Testis (tissue), 2 donors: ENCODE measurements at regions not wholly inside any gene's neighbourhood (a gene's known extent, or its start where the extent isn't known, plus 50 kb on each side); places are given as distances from the start of the nearest gene placed in this dataset.

Experiments
- DNase-seq: peaks from one replicate; pipeline ENCODE4 v3.0.0-alpha.2; 2019
- H3K27ac ChIP-seq, 2 donors: fragments of 200-600 bp; sonication (generic); one replicate each; pipeline ENCODE4 v1.5.1; 2019
- H3K27me3 ChIP-seq: fragments of 200-600 bp; sonication (generic); one replicate; pipeline ENCODE4 v1.5.1; 2019
- H3K36me3 ChIP-seq: fragments of 200-600 bp; sonication (generic); one replicate; pipeline ENCODE4 v1.5.1; 2017; ENCODE audit warnings: low read depth; ENCODE audit errors: missing control alignments
- H3K4me1 ChIP-seq: fragments of 200-600 bp; sonication (generic); one replicate; pipeline ENCODE4 v1.5.1; 2019
- H3K4me3 ChIP-seq, 2 donors: fragments of 200-600 bp; sonication (generic); one replicate each; pipeline ENCODE4 v1.5.1; 2017 to 2019
- H3K9me3 ChIP-seq: fragments of 200-600 bp; sonication (generic); one replicate; pipeline ENCODE4 v1.5.1; 2017
- CTCF ChIP-seq, 3 experiments: fragments of 450-650 bp in 2 of 3; fragments of 200-600 bp in 1 of 3; sonication (generic) in 1 of 3; IDR thresholded peaks; one replicate each; pipeline ENCODE4 v1.5.1; 2016 to 2019; ENCODE audit warnings: antibody characterized with exemption in 3 of 3, mild to moderate bottlenecking in 2 of 3, moderate library complexity in 1 of 3
- POLR2A ChIP-seq: fragments of 450-650 bp; IDR thresholded peaks from one replicate; pipeline ENCODE4 v1.6.1; 2017; ENCODE audit warnings: antibody characterized with exemption, mild to moderate bottlenecking, moderate library complexity
- WGBS, 2 donors: methylation state at CpG; one replicate each; pipeline ENCODE4 v1.1.5; 2018; 5-methylcytosine and 5-hydroxymethylcytosine counted together
- intact Hi-C: fragments of 100-400 bp; cut with DNase I; formaldehyde crosslinking; loops from one replicate; pipeline ENCODE4 v1.15.1; 2023; ENCODE audit warnings: low total_unique reads

GRCh38 chr3:150309257-150309542 is 98.9 kb upstream of the TSC22D2 start:
- no peak for DNase-seq
- Histone ChIP-seq H3K9me3 (no peaks in the 10 kb centered on the region), H3K27ac (no peak overlapping the region), H3K4me3 (no peak overlapping the region), H3K27me3 (no peaks in the 10 kb centered on the region), H3K36me3 (no peaks in the 10 kb centered on the region), H3K4me1 (no peaks in the 10 kb centered on the region)
- TF ChIP-seq CTCF (IDR thresholded peaks at IDR 0.05), result no peak
- no peak for TF ChIP-seq POLR2A
- intact Hi-C loops, result no loop called here

- WGBS, 2 donors, result 74 to 76% methylated on average over 12 of the region's 12 CpGs
- no peak for TF ChIP-seq CTCF (IDR thresholded peaks at IDR 0.05)
- TF ChIP-seq POLR2A, result no peak
- Histone ChIP-seq H3K36me3 (no peaks in the 10 kb centered on the region), H3K4me3 (no peak overlapping the region), H3K27me3 (no peaks in the 10 kb centered on the region), H3K27ac (no peak overlapping the region), H3K4me1 (no peaks in the 10 kb centered on the region), H3K9me3 (no peaks in the 10 kb centered on the region)
- intact Hi-C loops, result no loop called here
- DNase-seq, result no peak
Observed at GRCh38 chr3:150308481-150309256, 99.4 kb upstream of the TSC22D2 start.

GRCh38 chr3:150308037-150308319 is 100.1 kb upstream of the TSC22D2 start:
- no peak overlapping the region for H3K4me3 ChIP-seq
- TF ChIP-seq POLR2A (no peak), CTCF (IDR thresholded peaks at IDR 0.05) (no peak)
- no peaks in the 10 kb centered on the region for H3K9me3 ChIP-seq
- 36 to 59% methylated on average over 4 of the region's 4 CpGs for WGBS, 2 donors
- H3K36me3 ChIP-seq, result no peaks in the 10 kb centered on the region
- no peaks in the 10 kb centered on the region for H3K27me3 ChIP-seq
- DNase-seq, result no peak
- H3K27ac ChIP-seq, result no peak overlapping the region
- intact Hi-C loops, result no loop called here
- no peaks in the 10 kb centered on the region for H3K4me1 ChIP-seq

GRCh38 chr3:150307311-150308036 is 100.6 kb upstream of the TSC22D2 start:
- H3K4me1 ChIP-seq, result no peaks in the 10 kb centered on the region
- H3K27me3 ChIP-seq, result no peaks in the 10 kb centered on the region
- H3K36me3 ChIP-seq, result no peaks in the 10 kb centered on the region
- 75 to 85% methylated on average over 6 of the region's 6 CpGs for WGBS, 2 donors
- TF ChIP-seq POLR2A, result no peak
- TF ChIP-seq CTCF (IDR thresholded peaks at IDR 0.05), result no peak
- no peaks in the 10 kb centered on the region for H3K9me3 ChIP-seq
- no peak for DNase-seq
- intact Hi-C loops, result no loop called here
- H3K4me3 ChIP-seq, result no peak overlapping the region
- H3K27ac ChIP-seq, result no peak overlapping the region

GRCh38 chr3:150306906-150307305 is 101.2 kb upstream of the TSC22D2 start:
- H3K27ac ChIP-seq, result no peak overlapping the region
- H3K4me1 ChIP-seq, result no peaks in the 10 kb centered on the region
- 72 to 85% methylated on average over 5 of the region's 5 CpGs for WGBS, 2 donors
- H3K9me3 ChIP-seq, result no peaks in the 10 kb centered on the region
- no peaks in the 10 kb centered on the region for H3K27me3 ChIP-seq
- intact Hi-C loops, result no loop called here
- no peak for DNase-seq
- no peaks in the 10 kb centered on the region for H3K36me3 ChIP-seq
- TF ChIP-seq CTCF (IDR thresholded peaks at IDR 0.05) (no peak), POLR2A (no peak)
- no peak overlapping the region for H3K4me3 ChIP-seq
